Calu3 (cell line): ENCODE measurements at regions not wholly inside any gene's neighbourhood (a gene's known extent, or its start where the extent isn't known, plus 50 kb on each side); places are given as distances from the start of the nearest gene placed in this dataset.

Experiments used
- BruUV-seq: library from RNA; stranded (reverse); fragments of 400-500 nt; replicated peaks from 2 replicates; lab custom pipeline; 2021; lab: Mats Ljungman, UMichigan
- CTCF ChIA-PET: fragments of 300-600 bp; sonication (Branson Sonifier 250); formaldehyde crosslinking; loops from one replicate; lab custom pipeline; 2022; ENCODE audit warnings: antibody characterized with exemption; lab: Charles Lee
- DNase-seq: peaks from one replicate; pipeline ENCODE4 v3.0.0; 2022
- H3K27ac Mint-ChIP-seq: one replicate; pipeline ENCODE4 v1.8.0; 2022; ENCODE audit warnings: mixed read lengths; ENCODE audit not compliant: unreplicated experiment
- H3K27me3 Mint-ChIP-seq: one replicate; pipeline ENCODE4 v1.8.0; 2022; ENCODE audit warnings: mixed read lengths; ENCODE audit not compliant: unreplicated experiment
- H3K36me3 Mint-ChIP-seq: one replicate; pipeline ENCODE4 v1.8.0; 2022; ENCODE audit warnings: mild to moderate bottlenecking, moderate library complexity, mixed read lengths; ENCODE audit not compliant: insufficient read depth, unreplicated experiment
- H3K4me1 Mint-ChIP-seq: one replicate; pipeline ENCODE4 v1.8.0; 2022; ENCODE audit warnings: mild to moderate bottlenecking, low read depth, mixed read lengths; ENCODE audit not compliant: unreplicated experiment
- H3K4me3 Mint-ChIP-seq: one replicate; pipeline ENCODE4 v1.8.0; 2022; ENCODE audit warnings: mild to moderate bottlenecking, low read depth, moderate library complexity, mixed read lengths; ENCODE audit not compliant: unreplicated experiment
- H3K9me3 Mint-ChIP-seq: one replicate; pipeline ENCODE4 v1.8.0; 2022; ENCODE audit warnings: low read depth, mixed read lengths; ENCODE audit not compliant: unreplicated experiment
- intact Hi-C: fragments of 100-400 bp; cut with micrococcal nuclease; formaldehyde crosslinking; loops from one replicate; pipeline ENCODE4 v1.10.0; 2022; ENCODE audit not compliant: unreplicated experiment
- TF ChIP-seq, protein P1 (sequence below): fragments of 200-600 bp; IDR thresholded peaks from one replicate; pipeline ENCODE4 v1.8.0; 2022; ENCODE audit warnings: antibody characterized with exemption; ENCODE audit not compliant: unreplicated experiment

DNA sequence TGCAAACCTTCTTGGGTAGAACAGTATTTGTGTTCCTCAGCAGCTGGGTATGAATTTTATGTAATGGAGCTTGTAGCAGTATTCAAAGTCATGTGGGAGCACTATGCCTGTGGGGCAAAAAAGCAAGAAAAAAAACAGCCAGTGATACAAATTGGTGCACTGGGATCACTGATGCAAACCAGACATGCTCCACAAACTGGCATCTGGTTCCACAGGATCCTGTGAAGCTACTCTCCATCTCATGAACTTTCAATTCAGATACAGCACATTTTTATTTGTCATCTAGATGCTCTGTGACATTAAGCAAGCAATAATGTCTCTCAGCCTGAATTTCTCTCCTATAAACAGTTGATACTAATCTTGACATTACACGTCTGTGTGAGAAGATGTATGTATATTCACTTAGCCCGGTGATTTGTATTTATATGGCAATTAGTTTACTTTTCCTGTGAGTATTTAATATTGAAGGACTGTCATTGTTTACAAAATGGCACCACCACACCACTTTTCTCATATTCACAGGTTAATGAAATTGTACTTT lies 208.5 kb upstream of the GRIA4 start:
- Mint-ChIP-seq H3K4me1 (no peaks in the 10 kb centered on the region), H3K9me3 (peaks cover 5% of the 10 kb centered on the region), H3K27ac (no peak overlapping the region), H3K27me3 (no peaks in the 10 kb centered on the region), H3K36me3 (no peaks in the 10 kb centered on the region), H3K4me3 (no peak overlapping the region)
- TF ChIP-seq, protein P1, sequence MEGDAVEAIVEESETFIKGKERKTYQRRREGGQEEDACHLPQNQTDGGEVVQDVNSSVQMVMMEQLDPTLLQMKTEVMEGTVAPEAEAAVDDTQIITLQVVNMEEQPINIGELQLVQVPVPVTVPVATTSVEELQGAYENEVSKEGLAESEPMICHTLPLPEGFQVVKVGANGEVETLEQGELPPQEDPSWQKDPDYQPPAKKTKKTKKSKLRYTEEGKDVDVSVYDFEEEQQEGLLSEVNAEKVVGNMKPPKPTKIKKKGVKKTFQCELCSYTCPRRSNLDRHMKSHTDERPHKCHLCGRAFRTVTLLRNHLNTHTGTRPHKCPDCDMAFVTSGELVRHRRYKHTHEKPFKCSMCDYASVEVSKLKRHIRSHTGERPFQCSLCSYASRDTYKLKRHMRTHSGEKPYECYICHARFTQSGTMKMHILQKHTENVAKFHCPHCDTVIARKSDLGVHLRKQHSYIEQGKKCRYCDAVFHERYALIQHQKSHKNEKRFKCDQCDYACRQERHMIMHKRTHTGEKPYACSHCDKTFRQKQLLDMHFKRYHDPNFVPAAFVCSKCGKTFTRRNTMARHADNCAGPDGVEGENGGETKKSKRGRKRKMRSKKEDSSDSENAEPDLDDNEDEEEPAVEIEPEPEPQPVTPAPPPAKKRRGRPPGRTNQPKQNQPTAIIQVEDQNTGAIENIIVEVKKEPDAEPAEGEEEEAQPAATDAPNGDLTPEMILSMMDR: no peak
- DNase-seq: no peak
- intact Hi-C loops: no loop called here
- BruUV-seq: no TSS peak
- CTCF ChIA-PET: no interaction called here

DNA sequence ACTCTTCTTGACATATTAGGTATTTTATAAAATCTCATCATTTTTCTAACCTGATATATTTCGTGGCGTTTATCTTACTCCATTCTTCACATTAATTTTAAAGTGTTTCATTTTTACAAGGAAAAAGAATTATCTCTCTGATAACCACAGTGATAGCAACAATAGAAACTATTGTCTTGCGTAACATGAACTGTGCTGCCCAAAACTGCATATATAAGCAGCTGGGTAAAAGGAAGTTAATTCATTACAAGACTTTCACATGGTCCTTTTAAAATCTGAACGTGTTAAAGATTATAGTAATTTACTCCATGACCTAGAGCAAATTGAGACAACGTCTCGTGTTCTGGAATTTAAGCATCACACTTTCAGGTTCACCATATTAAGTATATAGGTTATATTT lies 210.4 kb upstream of the GRIA4 start:
- TF ChIP-seq, protein P1: no peak
- CTCF ChIA-PET: no interaction called here
- Mint-ChIP-seq H3K9me3 (peaks cover 4% of the 10 kb centered on the region), H3K4me3 (no peak overlapping the region), H3K36me3 (no peaks in the 10 kb centered on the region), H3K27me3 (no peaks in the 10 kb centered on the region), H3K27ac (no peak overlapping the region), H3K4me1 (no peaks in the 10 kb centered on the region)
- no TSS peak for BruUV-seq
- no peak for DNase-seq
- intact Hi-C loops: no loop called here

DNA sequence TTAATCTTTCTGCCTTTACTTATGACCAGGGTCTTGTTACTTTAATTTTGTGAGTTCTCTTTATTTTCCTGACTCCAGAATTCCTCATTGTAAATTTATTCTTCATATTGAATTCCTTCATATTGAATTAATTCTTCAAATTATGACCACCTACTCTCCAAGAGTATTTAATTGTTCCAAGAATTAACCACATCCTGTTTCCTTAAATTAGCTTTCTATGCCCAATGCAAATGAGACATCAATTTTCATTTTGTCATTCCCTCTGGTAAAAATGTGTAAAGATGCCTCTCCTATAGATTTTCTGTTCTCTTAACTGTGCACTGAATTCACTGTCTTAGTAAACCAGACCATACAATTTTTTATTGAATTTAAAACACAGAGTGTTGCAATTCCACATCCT lies 211.2 kb upstream of the GRIA4 start:
- H3K9me3 Mint-ChIP-seq: peaks cover 4% of the 10 kb centered on the region

DNA sequence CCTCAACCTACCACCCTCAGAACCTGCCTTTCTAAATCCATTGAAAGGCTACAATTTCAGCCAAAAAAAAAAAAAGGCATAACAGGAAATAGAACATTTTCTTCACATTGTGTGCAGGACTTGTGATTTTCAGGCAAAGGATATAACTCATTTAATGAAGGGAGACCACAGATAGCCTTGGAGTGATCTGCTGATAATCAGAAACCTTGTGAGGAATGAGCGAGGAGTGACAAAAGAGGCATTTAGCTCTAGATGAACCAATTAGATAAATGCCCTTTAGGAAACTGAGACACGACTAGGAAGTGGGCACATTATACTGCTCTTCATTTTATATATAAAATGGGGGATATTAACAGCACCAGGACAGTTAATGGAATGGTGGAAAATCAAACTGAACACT lies 216.5 kb upstream of the GRIA4 start:
- H3K4me3 Mint-ChIP-seq: no peak overlapping the region
- TF ChIP-seq, protein P1: no peak
- no peaks in the 10 kb centered on the region for H3K4me1 Mint-ChIP-seq
- H3K36me3 Mint-ChIP-seq: no peaks in the 10 kb centered on the region
- DNase-seq: no peak
- H3K9me3 Mint-ChIP-seq: no peaks in the 10 kb centered on the region
- no peaks in the 10 kb centered on the region for H3K27me3 Mint-ChIP-seq
- CTCF ChIA-PET: no interaction called here
- no peak overlapping the region for H3K27ac Mint-ChIP-seq
- intact Hi-C loops: no loop called here
- BruUV-seq: no TSS peak

More for the DNA sequence above, 211.2 kb upstream of the GRIA4 start:
- no TSS peak for BruUV-seq
- TF ChIP-seq, protein P1: no peak
- no peaks in the 10 kb centered on the region for H3K36me3 Mint-ChIP-seq
- H3K4me3 Mint-ChIP-seq: no peak overlapping the region
- H3K4me1 Mint-ChIP-seq: no peaks in the 10 kb centered on the region
- no peak overlapping the region for H3K27ac Mint-ChIP-seq
- no peaks in the 10 kb centered on the region for H3K27me3 Mint-ChIP-seq
- CTCF ChIA-PET: no interaction called here
- no peak for DNase-seq
- intact Hi-C loops: no loop called here
